AG04450 (cell line): ENCODE measurements at regions not wholly inside any gene's neighbourhood (a gene's known extent, or its start where the extent isn't known, plus 50 kb on each side); places are given as distances from the start of the nearest gene placed in this dataset.

Source experiments
- CTCF ChIA-PET: fragments of 300-600, 350-600 bp; formaldehyde crosslinking; extraction: SDS; loops from one replicate; lab custom pipeline; 2022; ENCODE audit warnings: antibody characterized with exemption, inconsistent platforms; lab: Charles Lee
- POLR2A ChIA-PET: fragments of 350-600 bp; formaldehyde crosslinking; extraction: SDS; loops from one replicate; lab custom pipeline; 2021; ENCODE audit warnings: antibody characterized with exemption, inconsistent platforms; lab: Yijun Ruan, JAX
- DNase-seq: peaks from one replicate; pipeline ENCODE4 v3.0.0-alpha.2; 2011; ENCODE audit warnings: low read depth, low spot score
- H3K27ac ChIP-seq: one replicate; pipeline ENCODE4 v1.5.1; 2012; ENCODE audit warnings: low read depth, low read length, control low read depth
- H3K27me3 ChIP-seq: one replicate; pipeline ENCODE4 v1.6.0; 2012; ENCODE audit warnings: low read length; ENCODE audit not compliant: control insufficient read depth, insufficient read depth
- H3K4me3 ChIP-seq: 2 replicates; pipeline ENCODE4 v1.5.1; 2011; ENCODE audit warnings: mild to moderate bottlenecking, low read depth, low read length, control low read depth
- H3K9me3 ChIP-seq: 2 replicates; pipeline ENCODE4 v1.5.1; 2012; ENCODE audit warnings: low read length; ENCODE audit not compliant: control insufficient read depth, insufficient read depth
- CTCF ChIP-seq: IDR thresholded peaks from 2 replicates; pipeline ENCODE4 v1.5.1; 2011; ENCODE audit warnings: low read depth, low read length, control low read depth, inconsistent platforms

GRCh38 chr1:239448911-239449310 lies 62.5 kb downstream of the CHRM3 start:
- H3K9me3 ChIP-seq: peaks cover 18% of the 10 kb centered on the region
- H3K4me3 ChIP-seq: no peak overlapping the region
- ChIA-PET CTCF (no interaction called here), POLR2A (no interaction called here)
- no peak for TF ChIP-seq CTCF
- no peak overlapping the region for H3K27ac ChIP-seq
- H3K27me3 ChIP-seq: no peaks in the 10 kb centered on the region
- DNase-seq: no peak

GRCh38 chr1:239455743-239456142 lies 69.4 kb downstream of the CHRM3 start:
- no peak for TF ChIP-seq CTCF
- H3K27ac ChIP-seq: no peak overlapping the region
- CTCF ChIA-PET: no interaction called here

GRCh38 chr1:239456788-239457187 lies 70.4 kb downstream of the CHRM3 start:
- ChIA-PET POLR2A (no interaction called here), CTCF (no interaction called here)
- peaks cover 32% of the 10 kb centered on the region for H3K9me3 ChIP-seq
- H3K4me3 ChIP-seq: no peak overlapping the region
- DNase-seq: no peak
- H3K27me3 ChIP-seq: no peaks in the 10 kb centered on the region
- TF ChIP-seq CTCF: no peak
- no peak overlapping the region for H3K27ac ChIP-seq

More at GRCh38 chr1:239455743-239456142, 69.4 kb downstream of the CHRM3 start:
- DNase-seq: no peak
- H3K4me3 ChIP-seq: no peak overlapping the region
- POLR2A ChIA-PET: no interaction called here
- H3K27me3 ChIP-seq: no peaks in the 10 kb centered on the region
- peaks cover 34% of the 10 kb centered on the region for H3K9me3 ChIP-seq

GRCh38 chr1:239457491-239458143 lies 71.2 kb downstream of the CHRM3 start:
- DNase-seq: no peak
- ChIA-PET CTCF (no interaction called here), POLR2A (no interaction called here)
- H3K27ac ChIP-seq: no peak overlapping the region
- H3K4me3 ChIP-seq: no peak overlapping the region
- H3K9me3 ChIP-seq: peaks cover 32% of the 10 kb centered on the region
- H3K27me3 ChIP-seq: no peaks in the 10 kb centered on the region
- TF ChIP-seq CTCF: no peak

- Histone ChIP-seq H3K27ac (no peak overlapping the region), H3K9me3 (peaks cover 28% of the 10 kb centered on the region; the same call in 1 of the 2 replicates), H3K4me3 (no peak overlapping the region), H3K27me3 (no peaks in the 10 kb centered on the region)
- no peak for TF ChIP-seq CTCF
- CTCF ChIA-PET: no interaction called here
- DNase-seq: no peak
- POLR2A ChIA-PET: no interaction called here
These were observed 71.8 kb downstream of the CHRM3 start for GRCh38 chr1:239458144-239458500.
